ENCODE measurements at regions not wholly inside any gene's neighbourhood (a gene's known extent, or its start where the extent isn't known, plus 50 kb on each side); places are given as distances from the start of the nearest gene placed in this dataset.
"Not testable (repeated sequence)": the region's sequence is repeated elsewhere in the genome, so short reads cannot be mapped to it uniquely, and the experiment has no call there.

DNA sequence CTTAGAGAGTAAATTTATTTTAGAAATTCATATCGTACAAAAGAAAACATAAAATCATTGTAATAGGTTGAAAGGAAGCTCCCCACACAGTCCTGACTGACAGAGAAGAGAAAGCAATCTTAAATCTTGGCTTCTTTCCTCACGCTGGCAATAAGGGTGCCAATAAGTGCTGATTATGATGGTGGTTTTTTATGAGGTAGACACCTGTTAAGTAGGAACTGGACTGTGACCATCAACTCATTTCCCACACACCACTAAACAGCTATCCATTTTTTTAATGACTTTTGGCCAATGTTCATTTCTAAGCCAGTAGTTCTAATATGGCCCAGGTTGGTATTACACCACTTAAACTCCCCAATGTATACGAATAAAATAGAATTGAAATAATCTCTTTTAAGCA is 893.5 kb upstream of the NUDT12 start:
- FAIRE-seq (no peak), DNase-seq (ENCODE audit: low read depth) (no peak)
- Histone ChIP-seq H3K27me3 (ENCODE audit: insufficient read depth, low read length) (no peaks in the 10 kb centered on the region), H3K79me2 (ENCODE audit: insufficient read depth, low read length) (no peaks in the 10 kb centered on the region), H3K9me3 (ENCODE audit: insufficient read depth, low read depth, low read length) (no peaks in the 10 kb centered on the region), H3K36me3 (ENCODE audit: insufficient read depth, low read length) (no peaks in the 10 kb centered on the region), H3K4me2 (ENCODE audit: low read length) (no peak overlapping the region), H3K4me3 (ENCODE audit: insufficient read depth, low read depth, low read length) (no peak overlapping the region), H4K20me1 (ENCODE audit: insufficient read depth, low read length) (no peaks in the 10 kb centered on the region), H3K9ac (ENCODE audit: low read length) (no peak overlapping the region), H3K4me1 (ENCODE audit: insufficient read depth, low read length) (no peaks in the 10 kb centered on the region), H3K27ac (ENCODE audit: low read depth, low read length) (no peak overlapping the region), H2AFZ (ENCODE audit: low read depth, low read length) (no peak overlapping the region)
- Mint-ChIP-seq H3K4me1 (ENCODE audit: low read depth, unreplicated experiment) (no peaks in the 10 kb centered on the region), H3K9me3 (ENCODE audit: unreplicated experiment) (peaks cover 3% of the 10 kb centered on the region), H3K36me3 (ENCODE audit: low read depth, unreplicated experiment) (no peaks in the 10 kb centered on the region), H3K27me3 (ENCODE audit: low read depth, unreplicated experiment) (no peaks in the 10 kb centered on the region), H3K4me3 (ENCODE audit: unreplicated experiment) (no peak overlapping the region), H3K27ac (ENCODE audit: unreplicated experiment) (no peak overlapping the region)
- TF ChIP-seq EZH2 (IDR thresholded peaks at IDR 0.05; ENCODE audit: insufficient read depth, low read length) = no peak
- TF ChIP-seq, protein P1, sequence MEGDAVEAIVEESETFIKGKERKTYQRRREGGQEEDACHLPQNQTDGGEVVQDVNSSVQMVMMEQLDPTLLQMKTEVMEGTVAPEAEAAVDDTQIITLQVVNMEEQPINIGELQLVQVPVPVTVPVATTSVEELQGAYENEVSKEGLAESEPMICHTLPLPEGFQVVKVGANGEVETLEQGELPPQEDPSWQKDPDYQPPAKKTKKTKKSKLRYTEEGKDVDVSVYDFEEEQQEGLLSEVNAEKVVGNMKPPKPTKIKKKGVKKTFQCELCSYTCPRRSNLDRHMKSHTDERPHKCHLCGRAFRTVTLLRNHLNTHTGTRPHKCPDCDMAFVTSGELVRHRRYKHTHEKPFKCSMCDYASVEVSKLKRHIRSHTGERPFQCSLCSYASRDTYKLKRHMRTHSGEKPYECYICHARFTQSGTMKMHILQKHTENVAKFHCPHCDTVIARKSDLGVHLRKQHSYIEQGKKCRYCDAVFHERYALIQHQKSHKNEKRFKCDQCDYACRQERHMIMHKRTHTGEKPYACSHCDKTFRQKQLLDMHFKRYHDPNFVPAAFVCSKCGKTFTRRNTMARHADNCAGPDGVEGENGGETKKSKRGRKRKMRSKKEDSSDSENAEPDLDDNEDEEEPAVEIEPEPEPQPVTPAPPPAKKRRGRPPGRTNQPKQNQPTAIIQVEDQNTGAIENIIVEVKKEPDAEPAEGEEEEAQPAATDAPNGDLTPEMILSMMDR (IDR thresholded peaks at IDR 0.05; ENCODE audit: insufficient read depth, low read depth, low read length) = no peak

DNA sequence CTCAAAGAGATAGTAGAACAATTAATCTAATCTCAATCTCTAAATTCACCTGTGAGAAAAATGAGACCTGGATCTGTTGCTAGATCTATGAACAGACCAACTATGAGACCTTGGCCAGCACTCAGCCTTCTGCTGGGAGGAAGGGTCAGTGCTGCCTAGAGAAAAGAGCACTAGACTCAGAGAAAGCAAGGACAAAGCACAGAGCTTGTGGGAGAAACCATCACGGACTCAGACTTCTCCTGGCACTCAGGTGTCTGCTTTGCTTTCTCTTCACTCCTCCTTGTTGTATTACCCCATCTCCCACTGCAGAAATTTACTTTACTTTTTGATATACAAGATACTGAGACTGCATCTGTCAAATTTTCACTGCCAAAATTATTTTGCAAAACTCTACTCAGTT is 890.0 kb upstream of the NUDT12 start:
- Histone ChIP-seq H3K4me1 (ENCODE audit: insufficient read depth, low read length) (no peaks in the 10 kb centered on the region), H3K9ac (ENCODE audit: low read length) (no peak overlapping the region), H3K27ac (ENCODE audit: low read depth, low read length) (no peak overlapping the region), H3K9me3 (ENCODE audit: insufficient read depth, low read depth, low read length) (no peaks in the 10 kb centered on the region), H3K27me3 (ENCODE audit: insufficient read depth, low read length) (no peaks in the 10 kb centered on the region), H2AFZ (ENCODE audit: low read depth, low read length) (no peak overlapping the region), H4K20me1 (ENCODE audit: insufficient read depth, low read length) (no peaks in the 10 kb centered on the region), H3K4me2 (ENCODE audit: low read length) (no peak overlapping the region), H3K4me3 (ENCODE audit: insufficient read depth, low read depth, low read length) (no peak overlapping the region), H3K79me2 (ENCODE audit: insufficient read depth, low read length) (no peaks in the 10 kb centered on the region), H3K36me3 (ENCODE audit: insufficient read depth, low read length) (no peaks in the 10 kb centered on the region)
- TF ChIP-seq EZH2 (IDR thresholded peaks at IDR 0.05; ENCODE audit: insufficient read depth, low read length) = no peak
- TF ChIP-seq, protein P1 (IDR thresholded peaks at IDR 0.05; ENCODE audit: insufficient read depth, low read depth, low read length) = no peak
- DNase-seq (ENCODE audit: low read depth) = no peak
- Mint-ChIP-seq H3K4me1 (ENCODE audit: low read depth, unreplicated experiment) (no peaks in the 10 kb centered on the region), H3K27me3 (ENCODE audit: low read depth, unreplicated experiment) (no peaks in the 10 kb centered on the region), H3K36me3 (ENCODE audit: low read depth, unreplicated experiment) (no peaks in the 10 kb centered on the region), H3K9me3 (ENCODE audit: unreplicated experiment) (no peaks in the 10 kb centered on the region), H3K27ac (ENCODE audit: unreplicated experiment) (no peak overlapping the region), H3K4me3 (ENCODE audit: unreplicated experiment) (no peak overlapping the region)
- no peak for FAIRE-seq

DNA sequence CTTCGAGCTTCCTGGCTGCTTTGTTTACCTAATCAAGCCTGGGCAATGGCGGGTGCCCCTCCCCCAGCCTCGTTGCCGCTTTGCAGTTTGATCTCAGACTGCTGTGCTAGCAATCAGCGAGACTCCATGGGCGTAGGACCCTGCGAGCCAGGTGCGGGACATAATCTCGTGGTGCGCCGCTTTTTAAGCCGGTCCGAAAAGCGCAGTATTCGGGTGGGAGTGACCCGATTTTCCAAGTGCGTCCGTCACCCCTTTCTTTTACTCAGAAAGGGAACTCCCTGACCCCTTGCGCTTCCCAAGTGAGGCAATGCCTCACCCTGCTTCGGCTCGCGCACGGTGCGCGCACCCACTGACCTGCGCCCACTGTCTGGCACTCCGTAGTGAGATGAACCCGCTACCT is 889.3 kb upstream of the NUDT12 start:
- H3K9me3 Mint-ChIP-seq (ENCODE audit: unreplicated experiment); FAIRE-seq; H3K36me3 ChIP-seq (ENCODE audit: insufficient read depth, low read length); H2AFZ ChIP-seq (ENCODE audit: low read depth, low read length); H3K79me2 ChIP-seq (ENCODE audit: insufficient read depth, low read length); H3K27me3 ChIP-seq (ENCODE audit: insufficient read depth, low read length); H3K9me3 ChIP-seq (ENCODE audit: insufficient read depth, low read depth, low read length); H3K4me1 Mint-ChIP-seq (ENCODE audit: low read depth, unreplicated experiment); DNase-seq (ENCODE audit: low read depth); H3K27ac ChIP-seq (ENCODE audit: low read depth, low read length); H4K20me1 ChIP-seq (ENCODE audit: insufficient read depth, low read length); H3K4me2 ChIP-seq (ENCODE audit: low read length); H3K27ac Mint-ChIP-seq (ENCODE audit: unreplicated experiment); H3K4me3 Mint-ChIP-seq (ENCODE audit: unreplicated experiment); H3K36me3 Mint-ChIP-seq (ENCODE audit: low read depth, unreplicated experiment); H3K27me3 Mint-ChIP-seq (ENCODE audit: low read depth, unreplicated experiment); H3K9ac ChIP-seq (ENCODE audit: low read length); H3K4me3 ChIP-seq (ENCODE audit: insufficient read depth, low read depth, low read length); H3K4me1 ChIP-seq (ENCODE audit: insufficient read depth, low read length): not testable (repeated sequence)

All from astrocyte (in vitro differentiated cells and primary cell).